GM19238 (cell line): ENCODE measurements at regions not wholly inside any gene's neighbourhood (a gene's known extent, or its start where the extent isn't known, plus 50 kb on each side); places are given as distances from the start of the nearest gene placed in this dataset.
"Not testable (repeated sequence)": the region's sequence is repeated elsewhere in the genome, so short reads cannot be mapped to it uniquely, and the experiment has no call there.

Experiments
- DNase-seq: peaks from one replicate; pipeline ENCODE4 v3.0.0; 2011; ENCODE audit warnings: low spot score; ENCODE audit not compliant: insufficient read length

- no peak for DNase-seq
These were observed 654.9 kb upstream of the HTR2C start for GRCh38 chrX:113929004-113929403.

GRCh38 chrX:113920661-113921060, 663.2 kb upstream of the HTR2C start:
- DNase-seq = no peak

DNA sequence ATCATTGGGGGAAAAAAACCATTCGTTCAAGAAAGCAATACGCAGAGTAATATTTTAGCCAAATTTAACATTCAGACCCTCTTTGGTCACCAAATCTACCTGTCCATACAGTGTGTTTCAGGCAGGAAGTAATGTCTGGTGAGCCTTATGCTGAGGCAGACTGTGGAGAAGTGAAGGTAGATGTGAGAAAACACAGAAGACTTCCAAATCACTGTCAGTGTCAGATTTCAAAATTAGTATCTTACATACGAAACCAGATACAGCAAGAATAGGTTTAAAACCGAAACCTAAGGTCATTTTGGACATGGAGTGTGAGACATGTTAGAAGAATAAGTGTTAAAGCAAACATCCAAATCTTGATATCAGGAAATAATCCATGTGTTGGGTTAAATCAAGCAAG, 664.5 kb upstream of the HTR2C start:
- DNase-seq = no peak

DNA sequence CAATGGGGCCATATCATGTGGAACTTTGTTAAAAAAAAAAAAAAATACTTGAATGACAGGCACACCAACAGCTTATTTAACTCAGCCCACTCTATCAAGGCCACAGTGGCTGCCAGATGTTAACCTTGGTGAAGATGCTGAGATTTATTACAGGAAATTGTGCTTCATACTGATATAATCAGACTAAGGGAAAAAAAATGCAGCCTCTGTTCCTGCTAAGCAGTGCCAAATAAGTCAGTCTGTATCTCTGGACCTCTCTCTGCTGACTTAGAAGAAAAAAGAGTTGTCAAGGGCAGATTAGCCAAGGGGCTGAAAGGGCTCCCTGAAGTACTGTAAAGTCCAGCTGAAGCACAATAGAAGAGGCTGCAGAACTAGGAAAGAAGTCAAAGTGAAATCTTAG, 677.7 kb upstream of the HTR2C start:
- DNase-seq = no peak

DNA sequence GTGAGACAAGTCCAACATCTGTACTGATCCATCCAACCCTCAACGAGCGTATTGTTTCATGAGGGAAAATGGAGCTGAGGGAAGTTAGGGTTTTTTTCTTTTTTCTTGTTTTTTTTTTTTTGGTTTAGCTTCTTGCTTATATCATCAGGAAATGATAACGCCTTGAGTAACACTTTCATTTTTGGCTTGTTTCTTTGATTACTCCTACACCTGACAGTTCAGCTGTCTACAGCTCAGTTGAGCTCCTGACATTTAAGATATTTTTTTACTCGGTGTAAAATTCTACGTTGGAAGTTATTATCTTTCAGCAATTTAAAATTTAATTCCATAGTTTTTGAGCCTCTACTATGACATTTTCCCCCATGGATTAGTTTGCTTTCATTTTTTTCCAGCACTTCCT, 691.0 kb upstream of the HTR2C start:
- no peak for DNase-seq

DNA sequence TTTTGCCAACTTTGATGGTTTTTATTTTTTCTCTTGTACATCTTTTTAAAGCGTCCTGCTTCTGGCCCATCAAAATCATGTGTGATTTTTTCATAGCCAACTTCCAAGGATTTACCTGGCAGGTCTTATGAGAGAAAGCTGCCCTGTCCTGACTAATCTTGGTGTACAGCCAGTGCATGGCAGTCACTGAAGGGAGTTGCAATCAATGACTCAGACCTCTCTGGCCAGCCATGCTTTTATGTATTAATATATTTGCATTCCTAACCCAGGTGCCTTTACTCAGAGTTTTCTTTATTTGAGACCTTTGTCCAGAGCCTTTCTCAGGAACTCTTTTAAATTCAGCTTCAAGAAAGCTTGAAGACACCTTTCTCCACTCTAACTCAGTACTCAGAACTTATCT, 691.5 kb upstream of the HTR2C start:
- no peak for DNase-seq

DNA sequence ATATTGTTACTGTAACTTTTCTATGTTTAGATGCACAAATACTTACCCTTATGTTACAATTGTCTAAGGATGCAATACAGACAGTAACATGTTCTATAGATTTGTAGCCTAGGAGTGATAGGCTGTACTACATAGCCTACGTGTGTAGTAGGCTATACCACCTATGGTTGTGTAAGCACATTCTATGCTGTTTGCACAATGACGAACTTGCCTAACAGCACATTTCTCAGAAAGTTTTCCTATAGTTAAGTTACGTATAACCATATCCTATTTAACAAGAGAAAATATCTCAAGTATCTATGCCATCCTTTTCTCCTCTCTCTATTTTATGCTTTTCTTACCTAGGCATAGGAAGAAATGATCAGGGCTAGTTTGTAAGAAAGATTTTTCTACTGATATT, 710.8 kb upstream of the HTR2C start:
- no peak for DNase-seq

DNA sequence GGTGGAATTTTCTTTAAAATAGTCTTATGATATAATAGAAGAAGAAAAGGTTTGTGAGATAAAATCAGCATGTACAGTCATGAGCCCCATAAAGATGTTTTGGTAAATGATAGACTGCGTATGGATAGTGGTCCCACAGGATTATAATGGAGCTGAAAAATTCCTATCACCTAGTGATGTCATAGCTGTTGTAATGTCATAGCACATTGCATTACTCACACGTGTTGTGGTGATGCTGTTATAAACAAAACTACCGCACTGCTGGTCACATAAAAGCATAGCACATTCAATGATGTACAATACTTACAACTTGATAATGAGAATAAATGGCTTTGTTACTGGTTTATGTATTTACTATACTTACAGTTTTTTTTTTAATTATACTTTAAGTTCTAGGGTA, 715.2 kb upstream of the HTR2C start:
- DNase-seq = no peak

- no peak for DNase-seq
These were observed 715.7 kb upstream of the HTR2C start for GRCh38 chrX:113868177-113868576.

DNA sequence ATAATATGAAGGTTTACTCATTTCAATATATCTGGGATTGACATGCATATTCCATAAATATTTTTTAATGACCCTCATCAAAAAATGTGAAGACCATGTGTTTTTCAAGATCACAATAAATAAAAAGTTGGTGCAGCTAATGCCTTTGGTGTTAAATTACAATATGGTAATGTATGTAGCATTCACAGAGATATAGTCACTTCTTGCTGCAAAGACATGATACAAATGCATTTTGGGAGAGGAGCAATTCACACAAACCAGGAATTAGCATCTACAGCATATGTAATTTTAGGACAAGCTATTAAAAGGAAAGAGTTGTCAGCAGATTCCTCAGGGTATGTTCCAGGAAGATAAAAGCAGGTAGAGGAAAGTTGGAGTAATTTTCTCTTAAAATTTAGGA, 734.5 kb upstream of the HTR2C start:
- no peak for DNase-seq

DNA sequence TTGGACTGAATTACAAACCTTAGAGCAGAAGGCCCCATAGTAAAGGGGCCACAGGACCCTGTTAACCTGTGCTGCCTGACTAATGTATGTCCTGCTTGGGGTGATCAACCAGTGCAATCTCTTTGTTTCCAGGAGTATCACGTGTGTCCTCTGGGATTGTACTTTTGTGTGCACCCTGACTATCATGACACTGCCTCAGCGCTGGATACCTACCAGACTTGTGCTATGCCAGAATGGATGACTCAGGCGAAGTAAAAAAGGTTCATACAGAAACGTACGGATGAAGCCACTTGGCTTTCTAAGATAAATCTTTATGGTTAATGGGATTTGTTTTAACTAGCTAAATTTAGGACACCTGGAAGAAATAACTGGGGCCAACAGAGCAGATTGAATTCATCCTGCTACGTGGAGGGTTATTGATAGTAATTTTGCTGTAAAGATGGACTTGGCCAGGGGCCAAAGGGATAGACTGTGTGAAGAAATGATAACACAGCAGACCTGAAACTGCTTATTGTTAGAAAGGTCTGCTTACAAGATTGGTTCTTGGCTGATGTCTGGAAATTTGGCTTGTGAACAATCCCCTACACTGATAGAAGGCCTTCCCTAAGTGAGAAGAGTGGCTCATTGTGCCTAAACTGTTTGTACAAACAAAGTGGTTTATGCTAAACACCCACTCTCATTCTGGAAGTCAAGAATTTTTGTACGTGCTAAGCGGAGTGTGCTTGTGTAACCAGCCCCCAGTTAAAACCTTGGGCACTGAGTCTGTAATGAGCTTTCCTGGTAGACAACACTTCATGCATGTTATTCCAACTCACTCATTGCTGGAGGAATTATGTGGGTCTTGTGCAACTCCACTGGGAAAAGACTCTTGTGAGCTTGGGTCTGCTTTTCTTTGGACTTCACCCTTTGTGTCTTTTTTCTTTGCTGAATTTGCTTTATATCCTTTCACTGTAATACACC, 750.5 kb upstream of the HTR2C start:
- DNase-seq = no peak

DNA sequence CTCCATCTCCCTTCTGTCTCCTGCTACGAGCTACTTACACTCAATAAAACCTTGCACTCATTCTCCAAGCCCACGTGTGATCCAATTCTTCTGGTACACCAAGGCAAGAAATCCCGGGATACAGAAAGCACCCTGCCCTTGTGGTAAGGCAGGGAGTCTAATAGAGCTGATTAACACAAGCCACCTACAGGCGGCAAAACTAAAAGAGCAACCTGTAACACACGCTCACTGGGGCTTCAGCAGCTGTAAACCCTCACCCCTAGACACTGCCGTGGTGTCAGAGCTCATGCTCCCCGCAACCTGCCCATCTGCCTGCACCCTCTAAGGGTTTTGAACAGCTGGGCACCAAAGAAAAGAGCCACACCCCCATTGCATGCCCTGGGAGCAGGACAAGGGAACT, 755.4 kb upstream of the HTR2C start:
- no peak for DNase-seq

- DNase-seq = no peak
These were observed 765.5 kb upstream of the HTR2C start for GRCh38 chrX:113818346-113818745.

DNA sequence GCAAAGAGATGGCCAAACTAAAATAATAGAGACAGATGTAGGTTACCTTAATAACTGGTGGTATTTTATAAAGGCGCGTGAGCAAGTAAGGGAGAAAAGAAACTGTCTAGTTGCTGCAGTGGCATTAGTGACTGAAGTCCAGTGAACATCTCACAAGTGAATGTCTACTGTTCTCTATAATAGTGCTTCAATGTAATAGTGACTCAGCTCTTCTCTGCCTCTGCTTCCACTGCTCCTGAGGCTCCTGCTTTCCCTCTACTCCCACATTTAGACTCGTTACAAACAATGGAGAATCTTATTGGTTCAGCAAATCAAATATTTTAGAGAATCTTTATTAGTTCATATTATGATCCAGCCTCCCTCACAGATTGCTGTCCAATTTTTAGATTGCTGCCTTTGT, 779.1 kb upstream of the HTR2C start:
- no peak for DNase-seq

- DNase-seq = no peak
These were observed 779.6 kb upstream of the HTR2C start for GRCh38 chrX:113804291-113804690.

DNA sequence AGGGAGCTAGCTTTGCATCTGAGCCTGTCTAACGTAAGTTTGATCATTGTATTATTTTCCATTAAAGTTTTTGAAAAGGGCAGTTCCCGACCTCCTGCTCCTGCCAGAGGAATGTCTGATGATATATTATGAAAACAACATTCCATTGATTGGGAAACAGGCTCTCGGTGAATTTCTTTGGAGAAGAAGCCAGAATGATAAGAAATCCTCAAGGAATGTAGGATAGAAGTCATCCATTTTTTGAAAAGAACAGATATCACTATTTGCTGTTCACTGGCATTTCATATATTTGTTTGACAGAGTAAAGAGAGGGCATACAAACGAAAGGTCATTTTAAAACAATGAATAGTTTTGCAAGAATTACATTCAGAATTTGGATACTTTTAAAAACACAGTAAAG, 781.0 kb upstream of the HTR2C start:
- DNase-seq = no peak

GRCh38 chrX:113800955-113801354, 782.9 kb upstream of the HTR2C start:
- no peak for DNase-seq

DNA sequence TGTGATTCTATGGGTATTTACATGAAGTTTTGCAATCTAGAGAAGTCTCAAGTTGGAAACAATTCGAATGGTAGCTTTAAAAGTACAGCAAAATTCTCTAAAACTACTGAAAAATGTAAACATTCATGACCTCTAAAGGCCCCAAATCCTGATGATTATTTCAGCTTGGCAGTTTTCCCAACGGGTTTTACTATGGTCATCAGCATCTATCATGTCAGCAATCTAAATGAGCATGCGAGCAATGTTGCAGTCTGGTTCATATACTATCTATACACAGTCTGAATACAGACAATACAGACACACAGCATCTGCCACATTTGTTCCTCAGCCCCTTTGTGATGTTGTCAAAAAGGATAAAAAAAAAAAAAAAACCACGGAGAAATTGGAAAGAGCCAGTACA, 790.3 kb upstream of the HTR2C start:
- no peak for DNase-seq

DNA sequence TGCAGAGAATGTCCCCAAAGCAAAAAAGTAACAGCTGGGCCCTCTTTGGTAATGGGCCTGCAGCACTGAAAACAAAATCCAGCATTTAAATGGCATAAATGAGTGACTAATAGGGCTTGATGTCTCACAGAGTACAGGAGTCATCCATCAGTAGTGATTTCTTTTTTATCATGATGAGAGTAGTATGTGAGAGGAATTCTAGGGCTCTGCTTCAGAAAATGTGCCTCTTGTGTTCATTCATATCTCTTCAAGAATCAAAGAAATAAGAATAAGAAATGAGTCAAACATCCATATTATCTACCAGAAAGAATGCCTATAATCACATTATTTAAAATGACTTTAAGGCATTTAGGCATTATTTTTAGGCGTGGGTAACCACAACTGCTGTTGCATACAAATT, 792.9 kb upstream of the HTR2C start:
- no peak for DNase-seq

- not testable (repeated sequence) for DNase-seq
These were observed 799.1 kb upstream of the HTR2C start for GRCh38 chrX:113784754-113785153.

- no peak for DNase-seq
These were observed 813.1 kb upstream of the HTR2C start for GRCh38 chrX:113770806-113771205.

- DNase-seq = no peak
These were observed 813.8 kb upstream of the HTR2C start for GRCh38 chrX:113770071-113770470.

DNA sequence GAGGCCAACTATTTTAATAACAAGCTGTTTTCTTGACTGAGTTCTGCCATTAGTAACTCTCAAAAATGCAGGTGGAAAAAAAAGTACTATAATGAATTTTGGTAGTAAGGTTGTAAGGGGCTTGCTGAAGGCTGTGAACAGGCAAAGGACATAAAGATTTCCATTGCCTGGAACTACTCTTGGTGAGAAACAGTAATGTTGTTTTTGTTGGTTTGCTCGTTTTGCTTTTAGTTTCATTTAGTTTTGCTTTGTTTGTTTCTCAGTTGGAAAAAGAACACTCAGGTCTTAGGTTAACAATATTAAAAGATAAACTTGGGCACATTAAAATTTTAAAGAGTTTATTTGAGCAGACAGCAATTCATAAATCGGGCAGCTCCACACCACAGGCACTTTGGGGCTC, 824.5 kb upstream of the HTR2C start:
- no peak for DNase-seq
